GM21360 (cell line): ENCODE measurements at regions not wholly inside any gene's neighbourhood (a gene's known extent, or its start where the extent isn't known, plus 50 kb on each side); places are given as distances from the start of the nearest gene placed in this dataset.
A peak's percentile ranks its signal among the peaks of the same experiment; 100 is the strongest.
"Not testable (repeated sequence)": the region's sequence is repeated elsewhere in the genome, so short reads cannot be mapped to it uniquely, and the experiment has no call there.

ENCODE experiments used
- ATAC-seq: cut with Tn5 transposase; IDR thresholded peaks from one replicate; pipeline ENCODE4 v1.9.1; 2021; ENCODE audit warnings: mild to moderate bottlenecking, moderate library complexity; ENCODE audit not compliant: unreplicated experiment

GRCh38 chr13:24992946-24993345 lies 103.0 kb upstream of the PABPC3 start:
- ATAC-seq, result not testable (repeated sequence)

DNA sequence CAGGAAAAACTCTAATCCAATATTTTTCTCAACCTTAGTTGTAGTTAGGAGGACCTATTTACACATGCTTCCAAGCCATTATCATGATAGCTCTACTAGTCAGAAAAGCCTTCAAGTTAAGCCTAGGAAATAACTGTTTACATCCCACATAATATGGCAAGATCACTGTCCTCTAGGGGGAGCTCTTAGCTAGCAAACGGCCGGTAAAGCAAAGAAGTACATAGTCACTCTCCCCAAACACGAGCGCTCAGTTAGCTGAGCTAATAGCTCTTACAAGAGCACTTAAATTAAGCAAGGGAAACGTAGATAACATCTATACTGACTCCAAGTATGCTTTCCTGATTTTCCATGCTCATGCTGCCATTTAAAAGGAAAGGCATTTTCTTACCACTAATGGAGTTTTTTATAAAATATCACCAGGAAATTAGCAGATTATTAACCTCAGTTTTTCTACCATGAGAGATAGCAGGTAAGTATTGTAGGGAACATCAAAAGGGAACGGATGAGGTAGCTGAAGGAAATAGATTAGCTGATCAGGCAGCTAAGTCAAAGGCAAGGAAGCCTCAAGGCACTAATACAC lies 100.6 kb upstream of the PABPC3 start:
- ATAC-seq, result peak; percentile 44

GRCh38 chr13:24997367-24997967 lies 98.5 kb upstream of the PABPC3 start:
- no peak for ATAC-seq

GRCh38 chr13:24998433-24998832 lies 97.5 kb upstream of the PABPC3 start:
- ATAC-seq, result no peak

- ATAC-seq, result no peak
These were observed 94.3 kb upstream of the PABPC3 start for GRCh38 chr13:25001476-25002206.

- ATAC-seq, result not testable (repeated sequence)
These were observed 93.6 kb upstream of the PABPC3 start for GRCh38 chr13:25002311-25002710.

DNA sequence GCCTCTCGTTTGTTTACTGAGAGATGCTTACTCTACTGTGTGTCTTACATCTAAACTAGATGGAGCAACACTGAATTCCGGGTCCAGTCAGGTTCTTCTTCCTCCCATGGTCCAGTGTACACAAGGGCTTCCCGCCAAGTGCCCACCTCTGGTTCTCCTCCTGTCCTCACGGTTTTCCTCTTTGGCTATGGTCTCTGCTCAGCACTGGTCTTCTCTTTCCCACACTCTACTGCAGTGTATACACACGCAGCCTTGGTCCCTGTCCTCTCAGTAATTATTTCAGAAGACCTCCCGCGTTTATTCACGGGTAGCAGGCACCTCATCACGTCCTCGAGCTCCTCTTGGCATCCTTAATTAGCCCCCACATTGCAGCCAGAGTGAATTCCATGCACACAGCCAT lies 91.4 kb upstream of the PABPC3 start:
- ATAC-seq, result not testable (repeated sequence)

- ATAC-seq, result not testable (repeated sequence)
These were observed 90.9 kb upstream of the PABPC3 start for GRCh38 chr13:25005050-25005497.

DNA sequence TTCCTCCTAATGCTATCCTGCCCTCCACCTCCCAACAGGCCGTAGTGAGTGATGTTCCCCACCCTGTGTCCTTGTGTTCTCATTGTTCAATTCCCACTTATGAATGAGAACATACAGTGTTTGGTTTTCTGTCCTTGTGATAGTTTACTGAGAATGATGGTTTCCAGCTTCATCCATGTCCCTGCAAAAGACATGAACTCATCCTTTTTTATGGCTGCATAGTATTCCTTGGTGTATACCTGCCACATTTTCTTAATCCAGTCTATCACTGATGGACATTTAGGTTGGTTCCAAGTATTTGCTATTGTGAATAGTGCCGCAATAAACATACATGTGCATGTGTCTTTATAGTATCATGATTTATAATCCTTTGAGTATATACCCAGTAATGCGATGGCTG lies 88.5 kb upstream of the PABPC3 start:
- not testable (repeated sequence) for ATAC-seq

DNA sequence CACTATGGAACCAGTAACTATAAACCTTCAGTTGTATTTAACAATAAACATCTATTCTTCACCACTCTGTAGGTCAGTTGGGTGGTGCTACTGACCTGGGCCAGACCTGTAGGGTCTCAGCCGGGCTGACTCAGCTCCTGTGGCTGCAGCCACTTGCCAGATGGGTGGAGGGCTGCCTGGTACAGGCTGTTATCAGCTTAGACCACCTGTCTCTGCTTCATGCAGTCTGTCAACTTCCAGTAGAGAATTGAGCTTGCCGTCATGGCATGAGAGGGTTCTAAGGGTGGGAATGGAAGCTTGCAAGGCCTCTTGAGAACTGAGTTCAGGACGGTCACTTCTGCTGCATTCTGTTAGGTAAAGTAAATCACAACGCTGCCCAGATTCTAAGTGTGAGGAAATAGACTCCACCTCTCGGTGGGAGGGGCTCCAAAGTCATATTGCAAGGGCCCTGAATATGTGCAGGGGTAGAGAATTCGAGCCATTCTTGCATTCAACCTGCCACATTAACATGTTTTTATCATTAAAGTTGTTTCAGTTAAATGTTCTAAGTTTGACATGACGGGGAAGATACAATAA lies 81.5 kb upstream of the PABPC3 start:
- ATAC-seq, result not testable (repeated sequence)

- ATAC-seq, result not testable (repeated sequence)
These were observed 78.8 kb upstream of the PABPC3 start for GRCh38 chr13:25017176-25017575.

- ATAC-seq, result not testable (repeated sequence)
These were observed 77.9 kb upstream of the PABPC3 start for GRCh38 chr13:25017808-25018728.

GRCh38 chr13:25018729-25019115 lies 77.2 kb upstream of the PABPC3 start:
- ATAC-seq, result no peak

DNA sequence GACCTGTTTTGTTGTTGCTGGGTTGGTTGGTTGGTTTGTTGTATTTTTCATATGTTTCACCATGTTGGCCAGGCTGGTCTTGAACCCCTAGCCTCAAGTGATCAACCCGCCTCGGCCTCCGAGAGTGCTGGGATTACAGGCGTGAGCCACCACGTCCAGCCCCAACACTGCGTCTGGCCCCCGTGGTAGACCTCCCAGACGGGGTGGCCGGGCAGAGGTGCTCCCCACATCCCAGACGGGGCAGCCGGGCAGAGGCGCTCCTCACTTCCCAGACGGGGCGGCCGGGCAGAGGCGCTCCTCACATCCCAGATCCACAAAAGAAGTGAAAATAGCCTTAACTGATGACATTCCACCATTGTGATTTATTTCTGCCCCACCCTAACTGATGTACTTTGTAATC lies 76.2 kb upstream of the PABPC3 start:
- ATAC-seq, result not testable (repeated sequence)

DNA sequence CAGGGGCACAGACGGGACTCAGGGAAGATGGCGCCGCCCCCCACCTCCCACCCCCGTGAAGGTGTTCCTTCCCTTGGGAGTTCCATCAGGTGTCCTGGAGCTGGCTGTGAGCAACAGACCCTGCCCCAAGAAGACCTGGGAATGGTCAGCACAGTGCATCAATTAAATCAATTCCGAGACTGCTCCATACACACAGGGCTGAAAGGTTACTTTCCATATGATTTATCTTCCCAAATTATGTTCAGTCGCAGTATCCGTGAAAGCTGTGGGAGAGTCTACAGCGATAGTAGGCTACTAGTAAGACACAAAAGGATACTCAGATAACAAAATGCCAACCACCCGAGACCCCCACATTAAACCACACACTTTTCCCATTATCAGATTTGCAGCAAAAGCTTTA lies 71.8 kb upstream of the PABPC3 start:
- no peak for ATAC-seq

GRCh38 chr13:25032160-25032559 lies 63.8 kb upstream of the PABPC3 start:
- no peak for ATAC-seq

GRCh38 chr13:25034173-25034572 lies 61.8 kb upstream of the PABPC3 start:
- ATAC-seq, result no peak

GRCh38 chr13:25037057-25037813 lies 58.7 kb upstream of the PABPC3 start:
- ATAC-seq, result no peak

GRCh38 chr13:25042151-25042865 lies 53.6 kb upstream of the PABPC3 start:
- ATAC-seq, result no peak
